ENCODE measurements at regions not wholly inside any gene's neighbourhood (a gene's known extent, or its start where the extent isn't known, plus 50 kb on each side); places are given as distances from the start of the nearest gene placed in this dataset.

DNA sequence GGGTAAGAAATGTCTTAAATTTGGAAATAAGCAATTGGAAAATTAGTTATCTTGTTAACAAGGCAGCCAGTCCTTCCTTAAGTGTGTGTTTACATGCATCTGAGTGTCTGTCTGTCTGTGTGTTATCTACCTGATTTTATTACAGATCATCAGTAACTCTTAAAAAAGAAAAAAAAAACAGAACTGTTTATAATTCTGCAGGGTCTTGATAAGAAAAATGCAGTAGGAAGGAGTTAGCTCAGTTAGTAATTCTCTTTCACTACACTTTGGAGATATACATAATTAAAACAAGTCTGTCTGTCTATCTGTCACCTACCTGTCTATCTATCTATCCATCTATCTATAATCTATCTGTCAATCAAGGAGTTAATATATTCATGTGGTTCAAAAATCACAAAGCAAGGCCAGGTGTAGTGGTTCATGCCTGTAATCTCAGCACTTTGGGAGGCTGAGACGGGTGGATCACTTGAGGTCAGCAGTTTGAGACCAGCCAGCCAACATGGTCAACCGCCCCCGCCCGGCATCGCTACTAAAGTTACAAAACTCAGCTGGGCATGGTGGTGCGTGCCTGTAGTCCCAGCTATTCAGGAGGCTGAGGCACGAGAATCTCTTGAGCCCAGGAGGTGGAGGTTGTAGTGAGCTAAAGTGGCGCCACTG is 135.5 kb upstream of the SGO1 start:
- no peak for FAIRE-seq
- ChIA-PET CTCF (interaction anchor here (0.7 to 1.4 kb wide), 2 partner anchors 9 to 40 kb away, joined by 3 read pairs; no protein-coding TSS in a partner anchor), SMC1A (ENCODE audit: uncharacterized antibody, unreplicated experiment) (no interaction called here), POLR2A (no interaction called here), RAD21 (ENCODE audit: unreplicated experiment) (interaction anchor here (0.6 kb wide), 1 partner anchor 622 kb away, joined by 3 read pairs; no protein-coding TSS in a partner anchor)
- no peak overlapping the region for H3K4me3 ChIP-seq
- no peaks in the 10 kb centered on the region for H3K79me2 ChIP-seq (ENCODE audit: control insufficient read depth, insufficient read depth, low read length)
- no TSS peak for BruUV-seq (replicated peaks)
- no peak for ATAC-seq
- H2AFZ ChIP-seq (ENCODE audit: control insufficient read depth, low read depth, low read length): no peak overlapping the region
- H3K36me3 ChIP-seq (ENCODE audit: control insufficient read depth in 2 of 2, insufficient read depth in 2 of 2, low read length in 1 of 2): no peaks in the 10 kb centered on the region
- H3K27me3 ChIP-seq (replicated peaks in 1 of 2; ENCODE audit: control insufficient read depth in 2 of 2, insufficient read depth in 2 of 2, low read length in 1 of 2): no peaks in the 10 kb centered on the region
- no peaks in the 10 kb centered on the region for H3K9me3 ChIP-seq (replicated peaks; ENCODE audit: control insufficient read depth, insufficient read depth, low read length)
- intact Hi-C loops (cut with micrococcal nuclease; ENCODE audit: unreplicated experiment) (loop anchor here (10.0 kb wide), 2 partner anchors 287 to 437 kb away; no protein-coding TSS in a partner anchor), in situ Hi-C loops (cut with MboI) (no loop called here)
- DNase-seq (ENCODE audit: low read depth, low spot score): no peak
- no peak overlapping the region for H3K4me2 ChIP-seq (ENCODE audit: control insufficient read depth, insufficient read depth)
- no peak overlapping the region for H3K27ac ChIP-seq (ENCODE audit: control insufficient read depth, insufficient read depth)
- H3K9ac ChIP-seq (ENCODE audit: control insufficient read depth, insufficient read depth, low read length): no peak overlapping the region
- H4K20me1 ChIP-seq (ENCODE audit: control insufficient read depth, insufficient read depth): no peaks in the 10 kb centered on the region
- WGBS (ENCODE audit: insufficient coverage, insufficient replicate concordance, low lambda C conversion rate, missing lambda C conversion rate): 69% methylated on average over 8 of the region's 8 CpGs
- TF ChIP-seq SREBF1 (IDR thresholded peaks at IDR 0.05; ENCODE audit: low read length) (no peak), HCFC1 (IDR thresholded peaks at IDR 0.05; ENCODE audit: low read length) (no peak)
- H3K4me1 ChIP-seq (ENCODE audit: control insufficient read depth, insufficient read depth, low read length): peaks cover 4% of the 10 kb centered on the region; the same call in 1 of the 2 replicates

DNA sequence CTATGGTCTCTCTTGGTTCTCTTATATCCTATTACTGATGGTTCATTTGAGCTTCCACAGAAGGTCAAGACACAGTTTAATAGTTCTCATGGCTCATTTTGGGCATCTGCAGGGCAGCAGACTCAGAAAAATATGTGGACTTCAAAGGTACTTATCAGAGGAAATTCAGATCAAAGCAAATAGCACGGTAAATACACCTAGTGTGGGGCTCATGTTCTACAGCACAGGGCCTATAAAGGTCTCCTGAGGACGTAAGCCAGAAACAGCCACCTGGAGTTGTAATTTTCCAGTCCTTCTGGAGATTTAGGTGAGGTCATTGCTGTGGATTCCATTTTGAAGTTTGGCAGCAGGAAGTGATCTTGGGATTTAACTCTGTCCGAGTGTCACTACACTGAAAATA is 134.5 kb upstream of the SGO1 start:
- no peak overlapping the region for H3K27ac ChIP-seq (ENCODE audit: control insufficient read depth, insufficient read depth)
- no peak overlapping the region for H2AFZ ChIP-seq (ENCODE audit: control insufficient read depth, low read depth, low read length)
- WGBS (ENCODE audit: insufficient coverage, insufficient replicate concordance, low lambda C conversion rate, missing lambda C conversion rate): 59% methylated on average over 3 of the region's 3 CpGs
- H3K36me3 ChIP-seq (ENCODE audit: control insufficient read depth in 2 of 2, insufficient read depth in 2 of 2, low read length in 1 of 2): no peaks in the 10 kb centered on the region
- H3K27me3 ChIP-seq (replicated peaks in 1 of 2; ENCODE audit: control insufficient read depth in 2 of 2, insufficient read depth in 2 of 2, low read length in 1 of 2): no peaks in the 10 kb centered on the region
- no peak overlapping the region for H3K4me2 ChIP-seq (ENCODE audit: control insufficient read depth, insufficient read depth)
- no peaks in the 10 kb centered on the region for H3K79me2 ChIP-seq (ENCODE audit: control insufficient read depth, insufficient read depth, low read length)
- H3K4me3 ChIP-seq: no peak overlapping the region
- intact Hi-C loops (cut with micrococcal nuclease; ENCODE audit: unreplicated experiment) (loop anchor here (10.0 kb wide), 2 partner anchors 286 to 436 kb away; no protein-coding TSS in a partner anchor), in situ Hi-C loops (cut with MboI) (no loop called here)
- no peaks in the 10 kb centered on the region for H4K20me1 ChIP-seq (ENCODE audit: control insufficient read depth, insufficient read depth)
- no peak for FAIRE-seq
- RAD21 ChIA-PET (ENCODE audit: unreplicated experiment): no interaction called here
- SMC1A ChIA-PET (ENCODE audit: uncharacterized antibody, unreplicated experiment): interaction anchor here (0.7 kb wide), 1 partner anchor 36 kb away, joined by 3 read pairs; no protein-coding TSS in a partner anchor
- DNase-seq (ENCODE audit: low read depth, low spot score): no peak
- POLR2A ChIA-PET: no interaction called here
- H3K9me3 ChIP-seq (replicated peaks; ENCODE audit: control insufficient read depth, insufficient read depth, low read length): no peaks in the 10 kb centered on the region
- CTCF ChIA-PET: no interaction called here
- no peak for ATAC-seq
- peaks cover 4% of the 10 kb centered on the region; the same call in 1 of the 2 replicates for H3K4me1 ChIP-seq (ENCODE audit: control insufficient read depth, insufficient read depth, low read length)
- no TSS peak for BruUV-seq (replicated peaks)
- H3K9ac ChIP-seq (ENCODE audit: control insufficient read depth, insufficient read depth, low read length): no peak overlapping the region
- TF ChIP-seq RB1 (IDR thresholded peaks at IDR 0.05; ENCODE audit: borderline replicate concordance) (no peak), SMC3 (IDR thresholded peaks at IDR 0.05; ENCODE audit: borderline replicate concordance, low read length) (no peak), NFYB (IDR thresholded peaks at IDR 0.05; ENCODE audit: insufficient read depth, low read depth, low read length) (no peak), SIN3A (IDR thresholded peaks at IDR 0.05; ENCODE audit: low read depth, low read length) (no peak)
- TF ChIP-seq, protein P1, sequence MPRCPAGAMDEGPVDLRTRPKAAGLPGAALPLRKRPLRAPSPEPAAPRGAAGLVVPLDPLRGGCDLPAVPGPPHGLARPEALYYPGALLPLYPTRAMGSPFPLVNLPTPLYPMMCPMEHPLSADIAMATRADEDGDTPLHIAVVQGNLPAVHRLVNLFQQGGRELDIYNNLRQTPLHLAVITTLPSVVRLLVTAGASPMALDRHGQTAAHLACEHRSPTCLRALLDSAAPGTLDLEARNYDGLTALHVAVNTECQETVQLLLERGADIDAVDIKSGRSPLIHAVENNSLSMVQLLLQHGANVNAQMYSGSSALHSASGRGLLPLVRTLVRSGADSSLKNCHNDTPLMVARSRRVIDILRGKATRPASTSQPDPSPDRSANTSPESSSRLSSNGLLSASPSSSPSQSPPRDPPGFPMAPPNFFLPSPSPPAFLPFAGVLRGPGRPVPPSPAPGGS (IDR thresholded peaks at IDR 0.05; ENCODE audit: borderline replicate concordance, insufficient read depth, low read depth, low read length, poor library complexity, severe bottlenecking): no peak
- TF ChIP-seq, protein P2, sequence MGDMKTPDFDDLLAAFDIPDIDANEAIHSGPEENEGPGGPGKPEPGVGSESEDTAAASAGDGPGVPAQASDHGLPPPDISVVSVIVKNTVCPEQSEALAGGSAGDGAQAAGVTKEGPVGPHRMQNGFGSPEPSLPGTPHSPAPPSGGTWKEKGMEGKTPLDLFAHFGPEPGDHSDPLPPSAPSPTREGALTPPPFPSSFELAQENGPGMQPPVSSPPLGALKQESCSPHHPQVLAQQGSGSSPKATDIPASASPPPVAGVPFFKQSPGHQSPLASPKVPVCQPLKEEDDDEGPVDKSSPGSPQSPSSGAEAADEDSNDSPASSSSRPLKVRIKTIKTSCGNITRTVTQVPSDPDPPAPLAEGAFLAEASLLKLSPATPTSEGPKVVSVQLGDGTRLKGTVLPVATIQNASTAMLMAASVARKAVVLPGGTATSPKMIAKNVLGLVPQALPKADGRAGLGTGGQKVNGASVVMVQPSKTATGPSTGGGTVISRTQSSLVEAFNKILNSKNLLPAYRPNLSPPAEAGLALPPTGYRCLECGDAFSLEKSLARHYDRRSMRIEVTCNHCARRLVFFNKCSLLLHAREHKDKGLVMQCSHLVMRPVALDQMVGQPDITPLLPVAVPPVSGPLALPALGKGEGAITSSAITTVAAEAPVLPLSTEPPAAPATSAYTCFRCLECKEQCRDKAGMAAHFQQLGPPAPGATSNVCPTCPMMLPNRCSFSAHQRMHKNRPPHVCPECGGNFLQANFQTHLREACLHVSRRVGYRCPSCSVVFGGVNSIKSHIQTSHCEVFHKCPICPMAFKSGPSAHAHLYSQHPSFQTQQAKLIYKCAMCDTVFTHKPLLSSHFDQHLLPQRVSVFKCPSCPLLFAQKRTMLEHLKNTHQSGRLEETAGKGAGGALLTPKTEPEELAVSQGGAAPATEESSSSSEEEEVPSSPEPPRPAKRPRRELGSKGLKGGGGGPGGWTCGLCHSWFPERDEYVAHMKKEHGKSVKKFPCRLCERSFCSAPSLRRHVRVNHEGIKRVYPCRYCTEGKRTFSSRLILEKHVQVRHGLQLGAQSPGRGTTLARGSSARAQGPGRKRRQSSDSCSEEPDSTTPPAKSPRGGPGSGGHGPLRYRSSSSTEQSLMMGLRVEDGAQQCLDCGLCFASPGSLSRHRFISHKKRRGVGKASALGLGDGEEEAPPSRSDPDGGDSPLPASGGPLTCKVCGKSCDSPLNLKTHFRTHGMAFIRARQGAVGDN (IDR thresholded peaks at IDR 0.05): no peak
- TF ChIP-seq, protein P3, sequence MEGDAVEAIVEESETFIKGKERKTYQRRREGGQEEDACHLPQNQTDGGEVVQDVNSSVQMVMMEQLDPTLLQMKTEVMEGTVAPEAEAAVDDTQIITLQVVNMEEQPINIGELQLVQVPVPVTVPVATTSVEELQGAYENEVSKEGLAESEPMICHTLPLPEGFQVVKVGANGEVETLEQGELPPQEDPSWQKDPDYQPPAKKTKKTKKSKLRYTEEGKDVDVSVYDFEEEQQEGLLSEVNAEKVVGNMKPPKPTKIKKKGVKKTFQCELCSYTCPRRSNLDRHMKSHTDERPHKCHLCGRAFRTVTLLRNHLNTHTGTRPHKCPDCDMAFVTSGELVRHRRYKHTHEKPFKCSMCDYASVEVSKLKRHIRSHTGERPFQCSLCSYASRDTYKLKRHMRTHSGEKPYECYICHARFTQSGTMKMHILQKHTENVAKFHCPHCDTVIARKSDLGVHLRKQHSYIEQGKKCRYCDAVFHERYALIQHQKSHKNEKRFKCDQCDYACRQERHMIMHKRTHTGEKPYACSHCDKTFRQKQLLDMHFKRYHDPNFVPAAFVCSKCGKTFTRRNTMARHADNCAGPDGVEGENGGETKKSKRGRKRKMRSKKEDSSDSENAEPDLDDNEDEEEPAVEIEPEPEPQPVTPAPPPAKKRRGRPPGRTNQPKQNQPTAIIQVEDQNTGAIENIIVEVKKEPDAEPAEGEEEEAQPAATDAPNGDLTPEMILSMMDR (IDR thresholded peaks at IDR 0.05 in 2 of 3, conservative IDR thresholded peaks at IDR 0.05 in 1 of 3; ENCODE audit: control insufficient read depth in 2 of 3, extremely low read depth in 1 of 3, insufficient read depth in 1 of 3, low read depth in 3 of 3, low read length in 3 of 3): no peak
